HepG2 (cell line): ENCODE measurements at regions not wholly inside any gene's neighbourhood (a gene's known extent, or its start where the extent isn't known, plus 50 kb on each side); places are given as distances from the start of the nearest gene placed in this dataset.

Source experiments
- ATAC-seq: fragments of 200-7000 bp; cut with Tn5 transposase; 3 replicates; pipeline ENCODE4 v1.9.1; 2020; ENCODE audit warnings: mild to moderate bottlenecking, moderate library complexity
- BruUV-seq: library from RNA; stranded (reverse); fragments of 400-500 nt; replicated peaks from 2 replicates; lab custom pipeline; 2021; lab: Mats Ljungman, UMichigan
- CTCF ChIA-PET: fragments of 300-600 bp; formaldehyde crosslinking; extraction: SDS; loops from one replicate; lab custom pipeline; 2021; ENCODE audit warnings: low total read pairs, inconsistent platforms, low intra/inter-chr PET ratio; lab: Yijun Ruan, JAX
- POLR2A ChIA-PET: fragments of 350-600 bp; sonication (Branson Sonifier 250); formaldehyde crosslinking; loops from one replicate; lab custom pipeline; 2020; ENCODE audit warnings: antibody characterized with exemption, inconsistent platforms; lab: Yijun Ruan, JAX
- DNase-seq: peaks from one replicate; pipeline ENCODE4 v3.0.0-alpha.2; 2015; ENCODE audit warnings: low spot score
- FAIRE-seq: peaks from 3 replicates; lab custom pipeline; 2011; peaks lifted over from hg19 to GRCh38; lab: Jason Lieb, UNC
- H2AFZ ChIP-seq: one replicate; pipeline ENCODE4 v1.6.1; 2011; ENCODE audit warnings: low read length, inconsistent platforms
- H3K27ac ChIP-seq: fragments of 300-600 bp; 3 replicates; pipeline ENCODE4 v1.8.0; 2011; ENCODE audit warnings: mixed run types, mild to moderate bottlenecking, mixed read lengths, low read length, inconsistent platforms; ENCODE audit not compliant: insufficient read depth; ENCODE audit errors: extremely low read length
- H3K27me3 ChIP-seq, 2 experiments: fragments of 200-600 bp in 1 of 2; 2 replicates in 1 of 2; 3 replicates in 1 of 2; pipeline versions ENCODE4 v1.6.0 to v1.8.0; 2011; ENCODE audit warnings: low read length in 2 of 2, mild to moderate bottlenecking in 2 of 2, moderate library complexity in 2 of 2, inconsistent platforms in 1 of 2; ENCODE audit not compliant: insufficient read depth in 2 of 2, control insufficient read depth in 1 of 2
- H3K36me3 ChIP-seq, 2 experiments: fragments of 200-600 bp in 1 of 2; replicated peaks in 1 of 2; 2 replicates in 1 of 2; 3 replicates in 1 of 2; pipeline versions ENCODE4 v1.5.1 to v1.8.0; 2011; ENCODE audit warnings: low read length in 2 of 2, inconsistent platforms in 1 of 2; ENCODE audit not compliant: insufficient read depth in 2 of 2, control insufficient read depth in 1 of 2
- H3K4me1 ChIP-seq: 2 replicates; pipeline ENCODE4 v1.5.1; 2012; ENCODE audit warnings: low read length, inconsistent platforms; ENCODE audit not compliant: insufficient read depth
- H3K4me2 ChIP-seq: 2 replicates; pipeline ENCODE4 v1.6.0; 2011; ENCODE audit warnings: low read depth, low read length, inconsistent platforms
- H3K4me3 ChIP-seq, 3 experiments: fragments of 200-600 bp in 1 of 3; sonication (generic), shearing (Covaris generic) in 1 of 3; replicated peaks in 1 of 3; 2 replicates each; pipeline ENCODE4 v1.5.1; 2011 to 2016; ENCODE audit warnings: low read length in 3 of 3, inconsistent platforms in 2 of 3, low read depth in 2 of 3, mild to moderate bottlenecking in 2 of 3, control low read depth in 1 of 3, mixed read lengths in 1 of 3; ENCODE audit not compliant: insufficient read depth in 1 of 3
- H3K79me2 ChIP-seq: one replicate; pipeline ENCODE4 v1.6.1; 2011; ENCODE audit warnings: low read length, inconsistent platforms; ENCODE audit not compliant: insufficient read depth
- H3K9ac ChIP-seq: 2 replicates; pipeline ENCODE4 v1.6.0; 2011; ENCODE audit warnings: mild to moderate bottlenecking, low read depth, low read length, inconsistent platforms; ENCODE audit not compliant: insufficient read depth
- H3K9me3 ChIP-seq: 2 replicates; pipeline ENCODE4 v1.5.1; 2012; ENCODE audit warnings: mild to moderate bottlenecking, low read length
- H4K20me1 ChIP-seq: 2 replicates; pipeline ENCODE4 v1.6.0; 2011; ENCODE audit warnings: inconsistent platforms, mild to moderate bottlenecking, low read length, moderate library complexity; ENCODE audit not compliant: insufficient read depth
- RAD51 ChIP-seq: fragments of 450-650 bp; IDR thresholded peaks from 2 replicates; pipeline ENCODE4 v1.6.1; 2016; ENCODE audit warnings: borderline replicate concordance
- SP1 ChIP-seq, 2 experiments: fragments of 450-650 bp in 1 of 2; sonication (generic) in 1 of 2; formaldehyde crosslinking in 1 of 2; IDR thresholded peaks; 2 replicates each; pipeline versions ENCODE4 v1.4.0 to v1.6.1; 2016 to 2020; ENCODE audit warnings: missing genetic modification reagents in 1 of 2
- TSC22D2 ChIP-seq: sonication (generic); formaldehyde crosslinking; IDR thresholded peaks from 2 replicates; pipeline ENCODE4 v1.5.1; 2020; ENCODE audit warnings: missing genetic modification reagents, mild to moderate bottlenecking, borderline replicate concordance
- ZNF224 ChIP-seq: sonication (generic); formaldehyde crosslinking; IDR thresholded peaks from 2 replicates; pipeline ENCODE4 v1.5.0; 2020; ENCODE audit warnings: mild to moderate bottlenecking, missing genetic modification reagents
- WGBS: methylation state at CpG from one replicate; pipeline ENCODE4 v1.1.6; 2017; ENCODE audit warnings: low lambda C conversion rate; 5-methylcytosine and 5-hydroxymethylcytosine counted together
- in situ Hi-C: cut with HindIII; loops from 2 replicates; pipeline ENCODE4 v1.10.0; 2017; ENCODE audit warnings: low pct_unique_long_range_greater_than_20kb; ENCODE audit not compliant: extremely low pct_ligation_motif_present
- intact Hi-C: fragments of 100-400 bp; cut with micrococcal nuclease; formaldehyde crosslinking; loops from one replicate; pipeline ENCODE4 v1.10.0; 2022; ENCODE audit not compliant: unreplicated experiment

- intact Hi-C loops = no loop called here
- H3K4me2 ChIP-seq = no peak overlapping the region
- H3K27ac ChIP-seq = no peak overlapping the region
- H3K9me3 ChIP-seq = 0 out of 2 replicates have a peak, but pooled peaks cover 2% of the 10 kb centered on the region
- no TSS peak for BruUV-seq
- in situ Hi-C loops = loop anchor here (5.0 kb wide), 1 partner anchor 322 kb away; no protein-coding TSS in a partner anchor
- H3K4me1 ChIP-seq = no peaks in the 10 kb centered on the region
- no peaks in the 10 kb centered on the region for H4K20me1 ChIP-seq
- H3K79me2 ChIP-seq = no peaks in the 10 kb centered on the region
- no peak for DNase-seq
- H3K9ac ChIP-seq = no peak overlapping the region
- WGBS = 8% methylated on average over 8 of the region's 8 CpGs
- CTCF ChIA-PET = no interaction called here
- no peak; the same call in 2 of the 3 replicates for ATAC-seq
- no peak overlapping the region for H2AFZ ChIP-seq
- peaks cover 4 to 16% of the 10 kb centered on the region in 2 experiments; a peak in 3 of 5 replicates for H3K27me3 ChIP-seq
- no peak for TF ChIP-seq RAD51
- TF ChIP-seq TSC22D2 (CRISPR knock-in tag) = no peak
- no peak for TF ChIP-seq ZNF224
- TF ChIP-seq SP1 (IDR thresholded peaks at IDR 0.05) = no peak
- no peak for TF ChIP-seq SP1 (CRISPR knock-in tag; IDR thresholded peaks at IDR 0.05)
- TF ChIP-seq, all 625 proteins: peak for 0
- FAIRE-seq = no peak
- Histone ChIP-seq H3K36me3 (no peaks in the 10 kb centered on the region), H3K4me3 (no peak overlapping the region)
- POLR2A ChIA-PET = no interaction called here
These were observed 53.5 kb upstream of the WASF3 start for GRCh38 chr13:26503826-26504594.
